Mesendoderm (in vitro differentiated cells): ENCODE measurements at regions not wholly inside any gene's neighbourhood (a gene's known extent, or its start where the extent isn't known, plus 50 kb on each side); places are given as distances from the start of the nearest gene placed in this dataset.

Experiments
- DNase-seq: peaks from one replicate; pipeline ENCODE4 v3.0.0; 2013
- H2AK5ac ChIP-seq: 2 replicates; pipeline ENCODE4 v1.6.1; 2013; ENCODE audit warnings: low read length, inconsistent platforms
- H2BK120ac ChIP-seq: 2 replicates; pipeline ENCODE4 v1.6.1; 2013; ENCODE audit warnings: low read depth, mild to moderate bottlenecking, low read length, moderate library complexity, mixed read lengths
- H2BK15ac ChIP-seq: replicated peaks from 2 replicates; pipeline ENCODE4 v1.6.1; 2013; ENCODE audit warnings: low read depth, mild to moderate bottlenecking, moderate library complexity
- H2BK5ac ChIP-seq: 2 replicates; pipeline ENCODE4 v1.6.1; 2013; ENCODE audit warnings: low read length, inconsistent platforms
- H3K18ac ChIP-seq: 2 replicates; pipeline ENCODE4 v1.6.1; 2013; ENCODE audit warnings: mild to moderate bottlenecking, low read length, mixed read lengths
- H3K23ac ChIP-seq: one replicate; pipeline ENCODE4 v1.6.1; 2013; ENCODE audit warnings: low read length
- H3K27ac ChIP-seq: 2 replicates; pipeline ENCODE4 v1.5.1; 2013; ENCODE audit warnings: low read depth, mild to moderate bottlenecking, inconsistent platforms, low read length, moderate library complexity
- H3K27me3 ChIP-seq: 2 replicates; pipeline ENCODE4 v1.6.1; 2013; ENCODE audit warnings: low read length, control low read depth, mild to moderate bottlenecking, inconsistent platforms; ENCODE audit not compliant: insufficient read depth, poor library complexity
- H3K36me3 ChIP-seq: 2 replicates; pipeline ENCODE4 v1.6.1; 2013; ENCODE audit warnings: low read length, inconsistent platforms; ENCODE audit not compliant: control insufficient read depth, insufficient read depth
- H3K4ac ChIP-seq: one replicate; pipeline ENCODE4 v1.6.1; 2013; ENCODE audit warnings: low read depth, mild to moderate bottlenecking, low read length, moderate library complexity
- H3K4me1 ChIP-seq: 2 replicates; pipeline ENCODE4 v1.6.1; 2013; ENCODE audit warnings: low read depth, low read length, inconsistent platforms; ENCODE audit not compliant: control insufficient read depth
- H3K4me2 ChIP-seq: 2 replicates; pipeline ENCODE4 v1.6.1; 2013; ENCODE audit warnings: low read length
- H3K4me3 ChIP-seq: 2 replicates; pipeline ENCODE4 v1.5.1; 2013; ENCODE audit warnings: mild to moderate bottlenecking, low read length
- H3K56ac ChIP-seq: one replicate; pipeline ENCODE4 v1.6.1; 2013; ENCODE audit warnings: low read length
- H3K79me1 ChIP-seq: 2 replicates; pipeline ENCODE4 v1.6.1; 2013; ENCODE audit warnings: low read length, inconsistent platforms
- H3K79me2 ChIP-seq: 2 replicates; pipeline ENCODE4 v1.6.1; 2013; ENCODE audit warnings: mild to moderate bottlenecking, low read length; ENCODE audit not compliant: control insufficient read depth, insufficient read depth
- H3K9ac ChIP-seq: 2 replicates; pipeline ENCODE4 v1.6.1; 2013; ENCODE audit warnings: low read length, inconsistent platforms
- H4K5ac ChIP-seq: one replicate; pipeline ENCODE4 v1.6.1; 2013; ENCODE audit warnings: low read length
- H4K8ac ChIP-seq: one replicate; pipeline ENCODE4 v1.6.1; 2013; ENCODE audit warnings: low read depth, mild to moderate bottlenecking, control low read depth, low read length, moderate library complexity
- WGBS: extraction: QIAGEN DNeasy Blood & Tissue Kit; methylation state at CpG from one replicate; pipeline ENCODE4 v1.1.7; 2013; ENCODE audit warnings: low lambda C conversion rate, missing lambda C conversion rate; ENCODE audit not compliant: insufficient coverage; ENCODE audit errors: extremely low coverage; 5-methylcytosine and 5-hydroxymethylcytosine counted together

- H3K4me2 ChIP-seq: no peak overlapping the region
- no peak overlapping the region for H2BK5ac ChIP-seq
- no peak overlapping the region for H3K23ac ChIP-seq
- H3K27ac ChIP-seq: no peak overlapping the region
- no peaks in the 10 kb centered on the region for H3K36me3 ChIP-seq
- H3K9ac ChIP-seq: no peak overlapping the region
- no peaks in the 10 kb centered on the region for H3K79me2 ChIP-seq
- no peak overlapping the region for H3K4ac ChIP-seq
- H3K27me3 ChIP-seq: no peaks in the 10 kb centered on the region
- WGBS: no CpG with 5 or more reads among the region's 1 CpG
- H3K18ac ChIP-seq: no peak overlapping the region
- H4K5ac ChIP-seq: no peak overlapping the region
- H2BK120ac ChIP-seq: no peak overlapping the region
- H4K8ac ChIP-seq: no peak overlapping the region
- H3K4me1 ChIP-seq: no peaks in the 10 kb centered on the region
- no peak for DNase-seq
- no peak overlapping the region for H2BK15ac ChIP-seq
- H3K79me1 ChIP-seq: no peaks in the 10 kb centered on the region
- H3K56ac ChIP-seq: no peak overlapping the region
- H2AK5ac ChIP-seq: no peak overlapping the region
- no peak overlapping the region for H3K4me3 ChIP-seq
These were observed 52.0 kb upstream of the COL3A1 start for GRCh38 chr2:188922191-188922590.
